ENCODE measurements at regions not wholly inside any gene's neighbourhood (a gene's known extent, or its start where the extent isn't known, plus 50 kb on each side); places are given as distances from the start of the nearest gene placed in this dataset.

GRCh38 chr13:59497621-59498247 is 666.0 kb downstream of the DIAPH3 start:
- no peak for TF ChIP-seq CTCF (IDR thresholded peaks at IDR 0.05)
- TF ChIP-seq POLR2A (IDR thresholded peaks at IDR 0.05), result no peak

All from heart left ventricle (tissue), 13 donors.